HepG2 (cell line): ENCODE measurements at regions not wholly inside any gene's neighbourhood (a gene's known extent, or its start where the extent isn't known, plus 50 kb on each side); places are given as distances from the start of the nearest gene placed in this dataset.

Experiments
- ATAC-seq: fragments of 200-7000 bp; cut with Tn5 transposase; 3 replicates; pipeline ENCODE4 v1.9.1; 2020; ENCODE audit warnings: mild to moderate bottlenecking, moderate library complexity
- BruUV-seq: library from RNA; stranded (reverse); fragments of 400-500 nt; replicated peaks from 2 replicates; lab custom pipeline; 2021; lab: Mats Ljungman, UMichigan
- CTCF ChIA-PET: fragments of 300-600 bp; formaldehyde crosslinking; extraction: SDS; loops from one replicate; lab custom pipeline; 2021; ENCODE audit warnings: low total read pairs, inconsistent platforms, low intra/inter-chr PET ratio; lab: Yijun Ruan, JAX
- POLR2A ChIA-PET: fragments of 350-600 bp; sonication (Branson Sonifier 250); formaldehyde crosslinking; loops from one replicate; lab custom pipeline; 2020; ENCODE audit warnings: antibody characterized with exemption, inconsistent platforms; lab: Yijun Ruan, JAX
- DNase-seq: peaks from one replicate; pipeline ENCODE4 v3.0.0-alpha.2; 2015; ENCODE audit warnings: low spot score
- FAIRE-seq: peaks from 3 replicates; lab custom pipeline; 2011; peaks lifted over from hg19 to GRCh38; lab: Jason Lieb, UNC
- H2AFZ ChIP-seq: one replicate; pipeline ENCODE4 v1.6.1; 2011; ENCODE audit warnings: low read length, inconsistent platforms
- H3K27ac ChIP-seq: fragments of 300-600 bp; 3 replicates; pipeline ENCODE4 v1.8.0; 2011; ENCODE audit warnings: mixed run types, mild to moderate bottlenecking, mixed read lengths, low read length, inconsistent platforms; ENCODE audit not compliant: insufficient read depth; ENCODE audit errors: extremely low read length
- H3K27me3 ChIP-seq, 2 experiments: fragments of 200-600 bp in 1 of 2; 2 replicates in 1 of 2; 3 replicates in 1 of 2; pipeline versions ENCODE4 v1.6.0 to v1.8.0; 2011; ENCODE audit warnings: low read length in 2 of 2, mild to moderate bottlenecking in 2 of 2, moderate library complexity in 2 of 2, inconsistent platforms in 1 of 2; ENCODE audit not compliant: insufficient read depth in 2 of 2, control insufficient read depth in 1 of 2
- H3K36me3 ChIP-seq, 2 experiments: fragments of 200-600 bp in 1 of 2; replicated peaks in 1 of 2; 2 replicates in 1 of 2; 3 replicates in 1 of 2; pipeline versions ENCODE4 v1.5.1 to v1.8.0; 2011; ENCODE audit warnings: low read length in 2 of 2, inconsistent platforms in 1 of 2; ENCODE audit not compliant: insufficient read depth in 2 of 2, control insufficient read depth in 1 of 2
- H3K4me1 ChIP-seq: 2 replicates; pipeline ENCODE4 v1.5.1; 2012; ENCODE audit warnings: low read length, inconsistent platforms; ENCODE audit not compliant: insufficient read depth
- H3K4me2 ChIP-seq: 2 replicates; pipeline ENCODE4 v1.6.0; 2011; ENCODE audit warnings: low read depth, low read length, inconsistent platforms
- H3K4me3 ChIP-seq, 3 experiments: fragments of 200-600 bp in 1 of 3; sonication (generic), shearing (Covaris generic) in 1 of 3; replicated peaks in 1 of 3; 2 replicates each; pipeline ENCODE4 v1.5.1; 2011 to 2016; ENCODE audit warnings: low read length in 3 of 3, inconsistent platforms in 2 of 3, low read depth in 2 of 3, mild to moderate bottlenecking in 2 of 3, control low read depth in 1 of 3, mixed read lengths in 1 of 3; ENCODE audit not compliant: insufficient read depth in 1 of 3
- H3K79me2 ChIP-seq: one replicate; pipeline ENCODE4 v1.6.1; 2011; ENCODE audit warnings: low read length, inconsistent platforms; ENCODE audit not compliant: insufficient read depth
- H3K9ac ChIP-seq: 2 replicates; pipeline ENCODE4 v1.6.0; 2011; ENCODE audit warnings: mild to moderate bottlenecking, low read depth, low read length, inconsistent platforms; ENCODE audit not compliant: insufficient read depth
- H3K9me3 ChIP-seq: 2 replicates; pipeline ENCODE4 v1.5.1; 2012; ENCODE audit warnings: mild to moderate bottlenecking, low read length
- H4K20me1 ChIP-seq: 2 replicates; pipeline ENCODE4 v1.6.0; 2011; ENCODE audit warnings: inconsistent platforms, mild to moderate bottlenecking, low read length, moderate library complexity; ENCODE audit not compliant: insufficient read depth
- CSRNP1 ChIP-seq: sonication (generic); formaldehyde crosslinking; IDR thresholded peaks from 2 replicates; pipeline ENCODE4 v1.8.1; 2023; ENCODE audit warnings: mild to moderate bottlenecking, missing genetic modification reagents
- NR3C1 ChIP-seq: sonication (generic); formaldehyde crosslinking; IDR thresholded peaks from 2 replicates; pipeline ENCODE4 v1.4.0; 2020; ENCODE audit warnings: missing genetic modification reagents
- RNF2 ChIP-seq: fragments of 450-650 bp; conservative IDR thresholded peaks from 2 replicates; pipeline ENCODE4 v1.6.1; 2016; ENCODE audit warnings: low read depth
- ZFAT ChIP-seq: sonication (generic); formaldehyde crosslinking; conservative IDR thresholded peaks from 2 replicates; pipeline ENCODE4 v1.8.1; 2023; ENCODE audit warnings: missing genetic modification reagents, inconsistent platforms
- ZNF33A ChIP-seq: sonication (generic); formaldehyde crosslinking; IDR thresholded peaks from 2 replicates; pipeline ENCODE4 v1.5.1; 2020; ENCODE audit warnings: missing genetic modification reagents, mild to moderate bottlenecking, moderate library complexity, borderline replicate concordance
- ZNF44 ChIP-seq: sonication (generic); formaldehyde crosslinking; IDR thresholded peaks from 2 replicates; pipeline ENCODE4 v1.5.1; 2020; ENCODE audit warnings: mild to moderate bottlenecking, missing genetic modification reagents
- ZNF556 ChIP-seq: sonication (generic); formaldehyde crosslinking; IDR thresholded peaks from 2 replicates; pipeline ENCODE4 v1.4.0; 2020; ENCODE audit warnings: mild to moderate bottlenecking, missing genetic modification reagents, borderline replicate concordance
- ZNF607 ChIP-seq: sonication (generic); formaldehyde crosslinking; IDR thresholded peaks from 2 replicates; pipeline ENCODE4 v1.5.1; 2020; ENCODE audit warnings: missing genetic modification reagents, mild to moderate bottlenecking, borderline replicate concordance
- in situ Hi-C: cut with HindIII; loops from 2 replicates; pipeline ENCODE4 v1.10.0; 2017; ENCODE audit warnings: low pct_unique_long_range_greater_than_20kb; ENCODE audit not compliant: extremely low pct_ligation_motif_present
- intact Hi-C: fragments of 100-400 bp; cut with micrococcal nuclease; formaldehyde crosslinking; loops from one replicate; pipeline ENCODE4 v1.10.0; 2022; ENCODE audit not compliant: unreplicated experiment

GRCh38 chr3:67976663-67977062 is 322.3 kb upstream of the SUCLG2 start (continued):
- TF ChIP-seq CSRNP1, result no peak
- TF ChIP-seq, all 625 proteins: peak for 0

- no TSS peak for BruUV-seq
- Histone ChIP-seq H2AFZ (no peak overlapping the region), H3K27ac (no peak overlapping the region), H3K27me3 (no peaks in the 10 kb centered on the region), H3K9ac (no peak overlapping the region), H3K4me2 (no peak overlapping the region), H3K4me3 (no peak overlapping the region), H3K79me2 (no peaks in the 10 kb centered on the region), H4K20me1 (no peaks in the 10 kb centered on the region), H3K36me3 (no peaks in the 10 kb centered on the region), H3K9me3 (no peaks in the 10 kb centered on the region), H3K4me1 (no peaks in the 10 kb centered on the region)
- no peak for DNase-seq
- in situ Hi-C loops, result no loop called here
- no peak for ATAC-seq
- POLR2A ChIA-PET, result no interaction called here
- intact Hi-C loops, result no loop called here
- CTCF ChIA-PET, result no interaction called here
- TF ChIP-seq ZNF556 (CRISPR knock-in tag) (no peak), RNF2 (no peak), ZFAT (no peak), ZNF607 (CRISPR knock-in tag) (no peak), ZNF44 (no peak), ZNF33A (no peak), NR3C1 (CRISPR knock-in tag) (no peak)
- FAIRE-seq, result no peak
These were observed 310.2 kb upstream of the SUCLG2 start for GRCh38 chr3:67964596-67964995.
